ENCODE measurements at regions not wholly inside any gene's neighbourhood (a gene's known extent, or its start where the extent isn't known, plus 50 kb on each side); places are given as distances from the start of the nearest gene placed in this dataset.

GRCh38 chr5:155974369-155974768 is 352.6 kb upstream of the SGCD start:
- no peak overlapping the region for H3K4me3 ChIP-seq
- peaks cover 21% of the 10 kb centered on the region for H3K4me1 ChIP-seq
- intact Hi-C loops (cut with DNase I): loop anchor here in 1 of 2 donors (10.0 kb wide), 1 partner anchor 1660 kb away; no protein-coding TSS in a partner anchor
- ATAC-seq: no peak
- DNase-seq: no peak
- WGBS, 3 donors: 80 to 88% (median 87%) methylated on average over 2 of the region's 2 CpGs
- H3K36me3 ChIP-seq (ENCODE audit: insufficient read depth in 1 of 2, low read depth in 1 of 2): no peaks in the 10 kb centered on the region
- no peak overlapping the region for H3K27ac ChIP-seq
- H3K9me3 ChIP-seq: no peaks in the 10 kb centered on the region
- no peak for TF ChIP-seq CTCF (IDR thresholded peaks at IDR 0.05)
- H3K27me3 ChIP-seq (ENCODE audit: insufficient read depth in 3 of 3, low read length in 2 of 3): no peaks in the 10 kb centered on the region

GRCh38 chr5:155978850-155979249 is 348.1 kb upstream of the SGCD start:
- no peaks in the 10 kb centered on the region for H3K27me3 ChIP-seq (ENCODE audit: insufficient read depth in 3 of 3, low read length in 2 of 3)
- no peak for TF ChIP-seq CTCF (IDR thresholded peaks at IDR 0.05)
- intact Hi-C loops (cut with DNase I): loop anchor here in 1 of 2 donors (10.0 kb wide), 1 partner anchor 1656 kb away; no protein-coding TSS in a partner anchor
- 21 to 40% (median 28%) methylated on average over 3 of the region's 3 CpGs for WGBS, 3 donors
- no peaks in the 10 kb centered on the region for H3K9me3 ChIP-seq
- H3K27ac ChIP-seq: peak overlapping the region; percentile 71
- H3K36me3 ChIP-seq (ENCODE audit: insufficient read depth in 1 of 2, low read depth in 1 of 2): no peaks in the 10 kb centered on the region
- DNase-seq (no peak), ATAC-seq (peak; percentile 79 to 94 (median 87))
- peaks cover 24% of the 10 kb centered on the region for H3K4me1 ChIP-seq
- no peak overlapping the region for H3K4me3 ChIP-seq

GRCh38 chr5:155982354-155982753 is 344.6 kb upstream of the SGCD start:
- WGBS, 3 donors: 36 to 66% (median 50%) methylated on average over 3 of the region's 3 CpGs
- Histone ChIP-seq H3K27ac (no peak overlapping the region), H3K9me3 (no peaks in the 10 kb centered on the region), H3K4me3 (no peak overlapping the region), H3K4me1 (peaks cover 17% of the 10 kb centered on the region), H3K27me3 (ENCODE audit: insufficient read depth in 3 of 3, low read length in 2 of 3) (no peaks in the 10 kb centered on the region), H3K36me3 (ENCODE audit: insufficient read depth in 1 of 2, low read depth in 1 of 2) (no peaks in the 10 kb centered on the region)
- intact Hi-C loops (cut with DNase I): no loop called here
- TF ChIP-seq CTCF (IDR thresholded peaks at IDR 0.05): no peak
- no peak for ATAC-seq
- no peak for DNase-seq

GRCh38 chr5:155983954-155984353 is 343.0 kb upstream of the SGCD start:
- Histone ChIP-seq H3K9me3 (no peaks in the 10 kb centered on the region), H3K4me3 (no peak overlapping the region), H3K4me1 (peaks cover 7% of the 10 kb centered on the region), H3K27ac (no peak overlapping the region), H3K36me3 (ENCODE audit: insufficient read depth in 1 of 2, low read depth in 1 of 2) (no peaks in the 10 kb centered on the region), H3K27me3 (ENCODE audit: insufficient read depth in 3 of 3, low read length in 2 of 3) (no peaks in the 10 kb centered on the region)
- ATAC-seq (peak in 2 of 4 donors; percentile 50 to 67), DNase-seq (no peak)
- WGBS, 3 donors: 63 to 88% (median 68%) methylated on average over 3 of the region's 3 CpGs
- TF ChIP-seq CTCF (IDR thresholded peaks at IDR 0.05): no peak
- intact Hi-C loops (cut with DNase I): no loop called here

GRCh38 chr5:155987265-155987810 is 339.6 kb upstream of the SGCD start:
- Histone ChIP-seq H3K27ac (no peak overlapping the region), H3K4me1 (no peaks in the 10 kb centered on the region), H3K36me3 (ENCODE audit: insufficient read depth in 1 of 2, low read depth in 1 of 2) (no peaks in the 10 kb centered on the region), H3K4me3 (no peak overlapping the region), H3K27me3 (ENCODE audit: insufficient read depth in 3 of 3, low read length in 2 of 3) (no peaks in the 10 kb centered on the region), H3K9me3 (no peaks in the 10 kb centered on the region)
- intact Hi-C loops (cut with DNase I): no loop called here
- WGBS, 3 donors: 63 to 80% (median 70%) methylated on average over 5 of the region's 5 CpGs
- ATAC-seq (no peak), DNase-seq (no peak)
- TF ChIP-seq CTCF (IDR thresholded peaks at IDR 0.05): no peak
